ENCODE measurements at regions not wholly inside any gene's neighbourhood (a gene's known extent, or its start where the extent isn't known, plus 50 kb on each side); places are given as distances from the start of the nearest gene placed in this dataset.

GRCh38 chr16:88287219-88287618, 95.5 kb upstream of the ZNF469 start:
- TF ChIP-seq USF1 (IDR thresholded peaks at IDR 0.05) (no peak), RAD21 (IDR thresholded peaks at IDR 0.05; ENCODE audit: low read depth) (peak; percentile 69)

GRCh38 chr16:88288303-88288702, 94.5 kb upstream of the ZNF469 start:
- no peak for TF ChIP-seq EGR1 (IDR thresholded peaks at IDR 0.05)
- no peak for TF ChIP-seq CREB1 (IDR thresholded peaks at IDR 0.05; ENCODE audit: low read depth)
- no peak for TF ChIP-seq RAD21 (IDR thresholded peaks at IDR 0.05; ENCODE audit: low read depth)
- no peak for TF ChIP-seq MAX (IDR thresholded peaks at IDR 0.05)
- no peak for TF ChIP-seq REST (IDR thresholded peaks at IDR 0.05; ENCODE audit: low read depth)
- no peak for TF ChIP-seq ZBTB7A (IDR thresholded peaks at IDR 0.05; ENCODE audit: low read depth)
- TF ChIP-seq TEAD4 (IDR thresholded peaks at IDR 0.05) = no peak
- no peak for TF ChIP-seq FOXM1 (IDR thresholded peaks at IDR 0.05; ENCODE audit: borderline replicate concordance, low read depth)
- TF ChIP-seq TAF1 (IDR thresholded peaks at IDR 0.05; ENCODE audit: low read depth) = no peak
- no peak for TF ChIP-seq YY1 (IDR thresholded peaks at IDR 0.05; ENCODE audit: low read depth)
- TF ChIP-seq USF1 (IDR thresholded peaks at IDR 0.05) = no peak
- no peak for TF ChIP-seq EP300 (IDR thresholded peaks at IDR 0.05; ENCODE audit: borderline replicate concordance)
- no peak for TF ChIP-seq CEBPB (IDR thresholded peaks at IDR 0.05)

GRCh38 chr16:88289001-88289400, 93.8 kb upstream of the ZNF469 start:
- TF ChIP-seq EP300 (IDR thresholded peaks at IDR 0.05; ENCODE audit: borderline replicate concordance) = no peak
- TF ChIP-seq RAD21 (IDR thresholded peaks at IDR 0.05; ENCODE audit: low read depth) = no peak
- no peak for TF ChIP-seq REST (IDR thresholded peaks at IDR 0.05; ENCODE audit: low read depth)
- no peak for TF ChIP-seq NFIC (IDR thresholded peaks at IDR 0.05)
- TF ChIP-seq TEAD4 (IDR thresholded peaks at IDR 0.05) = no peak
- no peak for TF ChIP-seq TCF12 (IDR thresholded peaks at IDR 0.05; ENCODE audit: low read depth)
- no peak for TF ChIP-seq CEBPB (IDR thresholded peaks at IDR 0.05)
- no peak for TF ChIP-seq MAX (IDR thresholded peaks at IDR 0.05)

- TF ChIP-seq EP300 (IDR thresholded peaks at IDR 0.05; ENCODE audit: borderline replicate concordance) (no peak), CREB1 (IDR thresholded peaks at IDR 0.05; ENCODE audit: low read depth) (no peak), YY1 (IDR thresholded peaks at IDR 0.05; ENCODE audit: low read depth) (no peak), ZBTB7A (IDR thresholded peaks at IDR 0.05; ENCODE audit: low read depth) (no peak), USF1 (IDR thresholded peaks at IDR 0.05) (no peak), REST (IDR thresholded peaks at IDR 0.05; ENCODE audit: low read depth) (no peak), TAF1 (IDR thresholded peaks at IDR 0.05; ENCODE audit: low read depth) (no peak)
These were observed 93.2 kb upstream of the ZNF469 start for GRCh38 chr16:88289561-88289960.

- TF ChIP-seq TAF1 (IDR thresholded peaks at IDR 0.05; ENCODE audit: low read depth) (no peak), ZBTB7A (IDR thresholded peaks at IDR 0.05; ENCODE audit: low read depth) (no peak), YY1 (IDR thresholded peaks at IDR 0.05; ENCODE audit: low read depth) (no peak), CREB1 (IDR thresholded peaks at IDR 0.05; ENCODE audit: low read depth) (no peak), CEBPB (IDR thresholded peaks at IDR 0.05) (no peak), USF1 (IDR thresholded peaks at IDR 0.05) (no peak), REST (IDR thresholded peaks at IDR 0.05; ENCODE audit: low read depth) (no peak), NFIC (IDR thresholded peaks at IDR 0.05) (no peak), EGR1 (IDR thresholded peaks at IDR 0.05) (no peak), MAX (IDR thresholded peaks at IDR 0.05) (no peak), FOXM1 (IDR thresholded peaks at IDR 0.05; ENCODE audit: borderline replicate concordance, low read depth) (no peak), RAD21 (IDR thresholded peaks at IDR 0.05; ENCODE audit: low read depth) (no peak), TEAD4 (IDR thresholded peaks at IDR 0.05) (no peak), TCF12 (IDR thresholded peaks at IDR 0.05; ENCODE audit: low read depth) (no peak), EP300 (IDR thresholded peaks at IDR 0.05; ENCODE audit: borderline replicate concordance) (no peak)
These were observed 92.8 kb upstream of the ZNF469 start for GRCh38 chr16:88289968-88290401.

Measured in Ishikawa (cell line).